ENCODE measurements at regions not wholly inside any gene's neighbourhood (a gene's known extent, or its start where the extent isn't known, plus 50 kb on each side); places are given as distances from the start of the nearest gene placed in this dataset.

DNA sequence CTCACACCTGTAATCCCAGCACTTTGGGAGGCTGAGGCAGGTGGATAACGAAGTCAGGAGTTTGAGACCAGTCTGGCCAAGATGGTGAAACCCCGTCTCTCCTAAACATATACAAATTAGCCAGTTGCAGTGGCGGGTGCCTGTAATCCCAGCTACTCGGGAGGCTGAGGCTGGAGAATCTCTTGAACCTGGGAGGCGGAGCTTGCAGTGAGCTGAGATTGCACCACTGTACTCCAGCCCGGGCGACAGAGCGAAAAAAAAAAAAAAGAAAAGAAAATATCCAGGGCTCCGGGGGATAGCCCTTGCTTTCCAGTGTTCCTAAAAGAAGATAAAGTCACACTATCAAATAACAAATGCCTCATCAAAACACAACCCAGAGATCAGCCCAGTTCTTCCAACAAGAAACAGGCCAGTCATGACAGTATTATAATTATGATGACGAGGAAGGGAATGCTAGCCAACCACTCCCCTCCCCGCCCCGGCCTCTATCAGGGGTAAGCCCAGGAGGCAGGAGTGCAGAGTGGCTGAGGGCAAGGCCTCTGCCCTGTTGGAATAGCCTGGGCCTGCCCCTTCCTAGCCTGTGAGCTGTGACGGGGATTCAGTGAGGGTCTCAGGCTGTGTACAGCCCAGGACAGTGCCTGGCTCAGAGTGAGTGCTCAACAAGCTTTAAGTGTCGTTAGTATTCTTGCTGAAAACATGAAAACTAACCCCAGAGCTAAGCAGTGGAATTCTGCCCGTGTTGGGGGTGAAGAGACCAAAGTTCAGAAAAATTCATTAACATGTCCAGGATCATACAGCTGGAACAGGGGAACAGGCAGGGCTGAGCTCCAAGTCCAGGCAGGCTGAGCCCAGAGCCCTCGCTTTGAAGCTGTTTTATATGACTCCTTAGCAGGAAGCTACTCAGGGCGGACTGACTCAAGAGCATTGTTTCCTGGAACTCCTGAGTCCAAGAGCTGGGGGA lies 54.3 kb downstream of the FAM241B start (continued):
- no peak for TF ChIP-seq HDAC2 (CRISPR knock-in tag; IDR thresholded peaks at IDR 0.05)
- TF ChIP-seq PHF21A (CRISPR knock-in tag; IDR thresholded peaks at IDR 0.05): peak; percentile 39; the same call in 1 of the 2 replicates
- TF ChIP-seq SIX4 (CRISPR knock-in tag; IDR thresholded peaks at IDR 0.05): no peak
- 0 out of 2 replicates have a peak, but pooled peaks have one; percentile 11 for TF ChIP-seq MEF2D (CRISPR knock-in tag; IDR thresholded peaks at IDR 0.05)
- peak; percentile 50; the same call in 1 of the 2 replicates for TF ChIP-seq SALL1 (CRISPR knock-in tag; IDR thresholded peaks at IDR 0.05)
- no peak for TF ChIP-seq ZFP41 (CRISPR knock-in tag; IDR thresholded peaks at IDR 0.05; ENCODE audit: borderline replicate concordance)
- TF ChIP-seq NCOR1 (IDR thresholded peaks at IDR 0.05; ENCODE audit: borderline replicate concordance, low read length): peak; percentile 36; the same call in 1 of the 2 replicates
- no peak; the same call in 1 of the 2 replicates for TF ChIP-seq KDM6A (CRISPR knock-in tag; IDR thresholded peaks at IDR 0.05; ENCODE audit: low read depth)
- no peak for TF ChIP-seq ZNF598 (CRISPR knock-in tag; IDR thresholded peaks at IDR 0.05; ENCODE audit: borderline replicate concordance)
- no peak for TF ChIP-seq MATR3 (CRISPR knock-in tag; IDR thresholded peaks at IDR 0.05)
- TF ChIP-seq, protein P1, sequence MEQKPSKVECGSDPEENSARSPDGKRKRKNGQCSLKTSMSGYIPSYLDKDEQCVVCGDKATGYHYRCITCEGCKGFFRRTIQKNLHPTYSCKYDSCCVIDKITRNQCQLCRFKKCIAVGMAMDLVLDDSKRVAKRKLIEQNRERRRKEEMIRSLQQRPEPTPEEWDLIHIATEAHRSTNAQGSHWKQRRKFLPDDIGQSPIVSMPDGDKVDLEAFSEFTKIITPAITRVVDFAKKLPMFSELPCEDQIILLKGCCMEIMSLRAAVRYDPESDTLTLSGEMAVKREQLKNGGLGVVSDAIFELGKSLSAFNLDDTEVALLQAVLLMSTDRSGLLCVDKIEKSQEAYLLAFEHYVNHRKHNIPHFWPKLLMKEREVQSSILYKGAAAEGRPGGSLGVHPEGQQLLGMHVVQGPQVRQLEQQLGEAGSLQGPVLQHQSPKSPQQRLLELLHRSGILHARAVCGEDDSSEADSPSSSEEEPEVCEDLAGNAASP (CRISPR knock-in tag; IDR thresholded peaks at IDR 0.05; ENCODE audit: borderline replicate concordance): no peak
- TF ChIP-seq, protein P2, sequence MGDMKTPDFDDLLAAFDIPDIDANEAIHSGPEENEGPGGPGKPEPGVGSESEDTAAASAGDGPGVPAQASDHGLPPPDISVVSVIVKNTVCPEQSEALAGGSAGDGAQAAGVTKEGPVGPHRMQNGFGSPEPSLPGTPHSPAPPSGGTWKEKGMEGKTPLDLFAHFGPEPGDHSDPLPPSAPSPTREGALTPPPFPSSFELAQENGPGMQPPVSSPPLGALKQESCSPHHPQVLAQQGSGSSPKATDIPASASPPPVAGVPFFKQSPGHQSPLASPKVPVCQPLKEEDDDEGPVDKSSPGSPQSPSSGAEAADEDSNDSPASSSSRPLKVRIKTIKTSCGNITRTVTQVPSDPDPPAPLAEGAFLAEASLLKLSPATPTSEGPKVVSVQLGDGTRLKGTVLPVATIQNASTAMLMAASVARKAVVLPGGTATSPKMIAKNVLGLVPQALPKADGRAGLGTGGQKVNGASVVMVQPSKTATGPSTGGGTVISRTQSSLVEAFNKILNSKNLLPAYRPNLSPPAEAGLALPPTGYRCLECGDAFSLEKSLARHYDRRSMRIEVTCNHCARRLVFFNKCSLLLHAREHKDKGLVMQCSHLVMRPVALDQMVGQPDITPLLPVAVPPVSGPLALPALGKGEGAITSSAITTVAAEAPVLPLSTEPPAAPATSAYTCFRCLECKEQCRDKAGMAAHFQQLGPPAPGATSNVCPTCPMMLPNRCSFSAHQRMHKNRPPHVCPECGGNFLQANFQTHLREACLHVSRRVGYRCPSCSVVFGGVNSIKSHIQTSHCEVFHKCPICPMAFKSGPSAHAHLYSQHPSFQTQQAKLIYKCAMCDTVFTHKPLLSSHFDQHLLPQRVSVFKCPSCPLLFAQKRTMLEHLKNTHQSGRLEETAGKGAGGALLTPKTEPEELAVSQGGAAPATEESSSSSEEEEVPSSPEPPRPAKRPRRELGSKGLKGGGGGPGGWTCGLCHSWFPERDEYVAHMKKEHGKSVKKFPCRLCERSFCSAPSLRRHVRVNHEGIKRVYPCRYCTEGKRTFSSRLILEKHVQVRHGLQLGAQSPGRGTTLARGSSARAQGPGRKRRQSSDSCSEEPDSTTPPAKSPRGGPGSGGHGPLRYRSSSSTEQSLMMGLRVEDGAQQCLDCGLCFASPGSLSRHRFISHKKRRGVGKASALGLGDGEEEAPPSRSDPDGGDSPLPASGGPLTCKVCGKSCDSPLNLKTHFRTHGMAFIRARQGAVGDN (CRISPR knock-in tag; IDR thresholded peaks at IDR 0.05): peak; percentile 39
- TF ChIP-seq CREB1 (IDR thresholded peaks at IDR 0.05): peak; percentile 71
- TF ChIP-seq CREB1 (CRISPR knock-in tag; IDR thresholded peaks at IDR 0.05): no peak
- TF ChIP-seq, protein P3, sequence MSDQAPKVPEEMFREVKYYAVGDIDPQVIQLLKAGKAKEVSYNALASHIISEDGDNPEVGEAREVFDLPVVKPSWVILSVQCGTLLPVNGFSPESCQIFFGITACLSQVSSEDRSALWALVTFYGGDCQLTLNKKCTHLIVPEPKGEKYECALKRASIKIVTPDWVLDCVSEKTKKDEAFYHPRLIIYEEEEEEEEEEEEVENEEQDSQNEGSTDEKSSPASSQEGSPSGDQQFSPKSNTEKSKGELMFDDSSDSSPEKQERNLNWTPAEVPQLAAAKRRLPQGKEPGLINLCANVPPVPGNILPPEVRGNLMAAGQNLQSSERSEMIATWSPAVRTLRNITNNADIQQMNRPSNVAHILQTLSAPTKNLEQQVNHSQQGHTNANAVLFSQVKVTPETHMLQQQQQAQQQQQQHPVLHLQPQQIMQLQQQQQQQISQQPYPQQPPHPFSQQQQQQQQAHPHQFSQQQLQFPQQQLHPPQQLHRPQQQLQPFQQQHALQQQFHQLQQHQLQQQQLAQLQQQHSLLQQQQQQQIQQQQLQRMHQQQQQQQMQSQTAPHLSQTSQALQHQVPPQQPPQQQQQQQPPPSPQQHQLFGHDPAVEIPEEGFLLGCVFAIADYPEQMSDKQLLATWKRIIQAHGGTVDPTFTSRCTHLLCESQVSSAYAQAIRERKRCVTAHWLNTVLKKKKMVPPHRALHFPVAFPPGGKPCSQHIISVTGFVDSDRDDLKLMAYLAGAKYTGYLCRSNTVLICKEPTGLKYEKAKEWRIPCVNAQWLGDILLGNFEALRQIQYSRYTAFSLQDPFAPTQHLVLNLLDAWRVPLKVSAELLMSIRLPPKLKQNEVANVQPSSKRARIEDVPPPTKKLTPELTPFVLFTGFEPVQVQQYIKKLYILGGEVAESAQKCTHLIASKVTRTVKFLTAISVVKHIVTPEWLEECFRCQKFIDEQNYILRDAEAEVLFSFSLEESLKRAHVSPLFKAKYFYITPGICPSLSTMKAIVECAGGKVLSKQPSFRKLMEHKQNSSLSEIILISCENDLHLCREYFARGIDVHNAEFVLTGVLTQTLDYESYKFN (CRISPR knock-in tag; conservative IDR thresholded peaks at IDR 0.05): peak; percentile 34; the same call in 1 of the 2 replicates
- TF ChIP-seq, protein P4, sequence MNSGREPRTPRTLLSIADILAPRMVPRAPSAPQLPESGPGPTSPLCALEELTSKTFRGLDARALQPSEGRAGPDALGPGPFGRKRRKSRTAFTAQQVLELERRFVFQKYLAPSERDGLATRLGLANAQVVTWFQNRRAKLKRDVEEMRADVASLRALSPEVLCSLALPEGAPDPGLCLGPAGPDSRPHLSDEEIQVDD (CRISPR knock-in tag; IDR thresholded peaks at IDR 0.05; ENCODE audit: borderline replicate concordance): no peak
